HG02588 (cell line): ENCODE measurements at regions not wholly inside any gene's neighbourhood (a gene's known extent, or its start where the extent isn't known, plus 50 kb on each side); places are given as distances from the start of the nearest gene placed in this dataset.

ENCODE experiments used
- ATAC-seq: cut with Tn5 transposase; IDR thresholded peaks from one replicate; pipeline ENCODE4 v1.9.1; 2021; ENCODE audit warnings: mild to moderate bottlenecking, moderate library complexity; ENCODE audit not compliant: unreplicated experiment

- ATAC-seq, result no peak
These were observed 93.5 kb downstream of the SIK1 start for GRCh38 chr21:43333298-43334062.

GRCh38 chr21:43332861-43333297 is 94.1 kb downstream of the SIK1 start:
- no peak for ATAC-seq

- no peak for ATAC-seq
These were observed 94.7 kb downstream of the SIK1 start for GRCh38 chr21:43331962-43332828.

- ATAC-seq, result no peak
These were observed 95.6 kb downstream of the SIK1 start for GRCh38 chr21:43331111-43331961.

- no peak for ATAC-seq
These were observed 96.5 kb downstream of the SIK1 start for GRCh38 chr21:43330306-43330881.

- ATAC-seq, result no peak
These were observed 97.1 kb downstream of the SIK1 start for GRCh38 chr21:43329711-43330269.

GRCh38 chr21:43328958-43329691 is 97.8 kb downstream of the SIK1 start:
- ATAC-seq, result no peak

- no peak for ATAC-seq
These were observed 98.6 kb downstream of the SIK1 start for GRCh38 chr21:43328185-43328957.

GRCh38 chr21:43325968-43326715 is 100.8 kb downstream of the SIK1 start:
- ATAC-seq, result no peak

GRCh38 chr21:43325036-43325435 is 101.9 kb downstream of the SIK1 start:
- ATAC-seq, result no peak

- ATAC-seq, result no peak
These were observed 102.3 kb downstream of the SIK1 start for GRCh38 chr21:43324596-43324995.

- ATAC-seq, result no peak
These were observed 103.5 kb downstream of the SIK1 start for GRCh38 chr21:43323244-43324005.

- ATAC-seq, result no peak
These were observed 104.1 kb downstream of the SIK1 start for GRCh38 chr21:43322805-43323204.

- no peak for ATAC-seq
These were observed 104.6 kb downstream of the SIK1 start for GRCh38 chr21:43322311-43322710.

GRCh38 chr21:43321611-43322010 is 105.3 kb downstream of the SIK1 start:
- no peak for ATAC-seq

GRCh38 chr21:43321111-43321510 is 105.8 kb downstream of the SIK1 start:
- ATAC-seq, result no peak

GRCh38 chr21:43320526-43320925 is 106.4 kb downstream of the SIK1 start:
- ATAC-seq, result no peak
